ENCODE measurements at regions not wholly inside any gene's neighbourhood (a gene's known extent, or its start where the extent isn't known, plus 50 kb on each side); places are given as distances from the start of the nearest gene placed in this dataset.

GRCh38 chr9:110099236-110100095, 108.5 kb downstream of the C9orf152 start:
- no peak for DNase-seq

GRCh38 chr9:110101531-110102161, 106.3 kb downstream of the C9orf152 start:
- no peak for DNase-seq

DNA sequence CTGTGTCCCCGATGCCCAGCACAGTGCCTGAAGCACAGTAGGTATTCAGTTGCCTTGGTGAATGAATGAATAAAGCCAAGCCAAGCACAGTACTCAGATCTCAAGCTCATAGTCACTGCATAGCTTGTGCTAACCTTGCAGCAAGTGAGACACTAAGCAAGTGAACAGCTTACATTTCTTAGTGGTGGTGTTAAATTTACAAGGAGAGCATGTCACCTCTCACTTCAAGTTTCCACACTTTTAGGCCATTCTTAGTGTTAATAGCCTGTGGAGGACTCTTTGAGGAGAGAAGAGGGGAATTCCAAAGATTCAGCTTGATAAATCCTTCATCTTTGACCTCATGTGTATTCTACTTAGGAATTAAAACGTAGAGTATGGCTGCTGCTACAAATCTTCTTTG, 104.7 kb downstream of the C9orf152 start:
- no peak for DNase-seq

GRCh38 chr9:110104261-110104809, 103.6 kb downstream of the C9orf152 start:
- no peak for DNase-seq

DNA sequence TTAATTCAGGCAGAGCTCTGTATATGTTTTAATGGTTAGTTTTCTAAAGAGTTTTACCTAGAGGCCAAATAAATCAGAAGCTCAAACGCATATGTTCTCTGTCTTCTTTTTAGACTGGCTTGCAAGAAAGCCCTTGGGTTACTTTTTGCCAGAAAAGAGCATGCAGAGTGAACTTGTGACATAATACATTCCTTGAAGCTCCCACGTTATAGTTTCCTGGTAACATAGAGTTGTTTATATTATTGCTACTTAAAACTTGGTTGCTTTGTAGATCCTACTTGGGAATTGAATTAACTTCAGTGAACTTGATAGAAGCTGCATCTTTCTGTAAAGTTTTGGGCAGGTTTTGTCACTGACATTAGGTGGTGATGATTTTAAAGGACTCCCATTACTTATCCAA, 102.9 kb downstream of the C9orf152 start:
- DNase-seq: no peak

GRCh38 chr9:110106661-110107060, 101.3 kb downstream of the C9orf152 start:
- no peak for DNase-seq

DNA sequence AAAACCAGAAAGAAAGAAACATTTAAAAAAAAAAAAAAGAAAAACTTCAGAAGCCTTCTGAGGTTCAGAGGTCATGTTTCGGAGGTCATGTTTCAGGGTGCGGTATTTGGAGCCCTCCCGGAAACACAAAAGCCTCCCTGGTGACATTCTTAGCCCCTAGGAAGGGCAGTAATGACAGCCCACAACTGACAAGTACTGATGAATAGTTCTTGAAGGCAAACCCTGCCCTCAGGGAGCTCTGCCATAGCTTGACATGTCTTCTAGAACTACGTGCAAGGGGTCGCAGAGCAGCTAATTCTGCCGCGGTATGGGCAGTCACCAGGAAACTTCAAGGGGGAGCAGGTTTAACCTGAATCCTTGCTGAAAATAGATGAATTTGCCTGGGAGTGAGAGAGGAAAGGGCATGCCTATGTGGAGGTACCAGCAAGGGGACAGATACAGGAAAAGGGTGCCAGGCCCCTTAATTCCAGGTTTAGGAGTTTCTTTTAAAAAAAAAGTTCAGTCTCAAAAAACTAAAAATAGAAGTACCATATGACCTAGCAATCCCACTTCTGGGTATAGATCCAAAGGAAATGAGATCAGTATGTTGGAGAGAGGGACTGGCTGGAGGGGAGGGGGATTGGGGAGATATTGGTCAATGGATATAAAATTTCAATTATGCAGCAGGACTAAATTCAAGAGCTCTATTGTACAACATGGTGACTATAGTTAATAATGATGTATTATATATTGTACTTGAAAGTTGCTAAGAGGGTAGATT, 98.4 kb downstream of the C9orf152 start:
- DNase-seq: no peak

- DNase-seq: no peak
Observed at GRCh38 chr9:110110154-110110553, 97.8 kb downstream of the C9orf152 start.

DNA sequence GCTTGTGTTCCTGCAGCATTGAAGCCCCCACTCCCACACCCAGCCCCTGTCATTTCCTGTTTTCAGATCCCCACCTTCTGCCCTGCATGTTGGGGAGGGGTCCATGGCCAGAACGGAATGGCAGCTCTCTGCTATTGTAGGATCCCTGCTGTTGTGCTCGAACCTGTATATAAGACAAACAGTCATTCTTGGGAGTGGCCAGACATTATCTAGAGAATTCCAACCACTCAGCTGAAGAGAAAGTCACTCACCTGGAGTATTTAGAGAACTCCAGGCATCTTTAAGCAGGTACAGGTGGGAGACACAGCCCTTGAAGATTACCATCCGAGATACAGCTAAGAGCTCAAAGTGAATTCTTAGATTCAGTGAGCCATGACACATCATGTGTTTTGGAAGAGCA, 96.1 kb downstream of the C9orf152 start:
- DNase-seq: no peak

GRCh38 chr9:110112792-110113191, 95.2 kb downstream of the C9orf152 start:
- no peak for DNase-seq

DNA sequence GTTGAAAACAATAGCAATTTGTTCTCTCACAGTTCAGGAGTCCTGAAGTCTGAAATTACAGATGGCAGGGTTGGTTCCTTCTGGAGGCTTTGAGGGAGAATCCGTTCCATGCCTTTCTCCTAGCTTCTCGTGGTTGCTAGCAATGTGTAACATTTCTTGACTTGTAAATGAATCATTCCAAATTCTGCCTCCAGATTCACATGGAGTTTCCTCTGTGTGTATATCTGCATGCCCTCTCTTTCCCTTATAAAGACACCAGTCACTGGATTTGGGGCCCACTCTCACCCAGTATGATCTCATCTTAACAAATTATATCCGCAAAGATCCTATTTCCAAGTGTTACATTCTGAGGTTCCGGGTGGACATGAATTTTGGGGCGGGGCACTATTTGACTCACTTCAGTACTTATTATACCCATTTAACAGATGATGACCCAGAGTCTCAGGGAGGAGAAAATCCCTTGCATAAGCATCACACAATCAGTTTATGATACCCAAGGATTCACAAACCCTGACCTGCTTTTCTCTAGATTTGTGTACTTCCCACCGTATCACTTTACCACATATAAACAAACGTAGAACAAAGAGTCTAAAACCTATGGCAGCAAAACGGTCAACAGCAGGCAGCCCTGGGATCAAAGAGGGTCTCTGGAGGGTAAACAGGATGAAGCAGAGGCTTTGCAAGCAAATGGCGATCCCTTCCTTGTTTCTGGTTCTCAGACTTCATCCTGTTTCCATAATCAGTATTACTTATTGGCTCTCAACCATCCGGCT, 93.7 kb downstream of the C9orf152 start:
- DNase-seq: no peak

- no peak for DNase-seq
Observed at GRCh38 chr9:110114859-110115201, 93.1 kb downstream of the C9orf152 start.

- DNase-seq: no peak
Observed at GRCh38 chr9:110115341-110115820, 92.6 kb downstream of the C9orf152 start.

- DNase-seq: no peak
Observed at GRCh38 chr9:110115826-110116542, 92.0 kb downstream of the C9orf152 start.

GRCh38 chr9:110116543-110116885, 91.4 kb downstream of the C9orf152 start:
- no peak for DNase-seq

DNA sequence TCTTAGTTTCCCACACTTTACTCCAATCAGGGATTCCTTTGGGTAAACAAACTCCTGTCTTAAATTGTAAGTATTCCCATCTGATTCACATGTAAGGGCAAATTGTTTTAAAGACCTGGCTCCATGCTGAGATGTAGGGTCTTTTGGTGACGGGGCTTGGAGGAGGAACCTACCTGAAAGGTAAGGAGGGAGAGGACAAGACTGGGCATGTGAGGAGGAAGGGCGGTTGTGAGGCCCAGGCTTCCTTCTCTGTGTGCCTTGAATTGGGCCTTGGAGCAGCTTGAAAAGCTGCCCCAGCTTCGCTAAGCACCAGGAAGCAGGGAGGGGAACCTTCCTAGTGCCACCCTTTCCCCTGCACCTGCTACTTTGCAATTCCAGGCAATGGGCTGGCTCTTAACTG, 86.8 kb downstream of the C9orf152 start:
- no peak for DNase-seq

GRCh38 chr9:110123341-110124095, 84.4 kb downstream of the C9orf152 start:
- no peak for DNase-seq

- DNase-seq: no peak
Observed at GRCh38 chr9:110124439-110124838, 83.5 kb downstream of the C9orf152 start.

DNA sequence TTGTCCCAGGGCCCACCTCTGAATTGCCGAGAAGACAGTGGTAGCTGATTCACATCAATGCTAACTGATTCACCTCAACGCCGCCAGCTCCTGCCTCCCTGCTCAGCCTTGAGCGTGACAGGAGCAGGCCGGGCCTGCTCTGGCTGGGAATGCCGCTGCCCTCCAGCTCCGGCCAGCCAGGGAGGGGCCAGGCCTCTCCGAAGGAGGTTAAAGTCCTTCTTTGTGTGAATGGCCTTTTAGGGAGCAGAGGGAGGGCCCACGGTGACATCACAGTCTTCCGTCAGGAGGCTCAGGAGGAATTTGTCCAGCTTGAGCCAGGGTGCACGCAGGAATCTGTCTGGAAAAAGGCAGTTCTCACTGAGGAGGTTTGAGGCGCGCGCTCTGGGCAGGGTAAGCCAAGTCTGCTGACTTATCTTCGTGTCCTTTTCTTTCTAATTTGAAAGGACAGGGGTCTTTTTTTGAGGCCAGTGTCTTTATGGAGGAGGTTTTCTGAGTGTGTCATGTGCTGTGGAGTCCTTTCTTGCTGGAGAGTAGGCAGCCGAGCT, 82.7 kb downstream of the C9orf152 start:
- no peak for DNase-seq

DNA sequence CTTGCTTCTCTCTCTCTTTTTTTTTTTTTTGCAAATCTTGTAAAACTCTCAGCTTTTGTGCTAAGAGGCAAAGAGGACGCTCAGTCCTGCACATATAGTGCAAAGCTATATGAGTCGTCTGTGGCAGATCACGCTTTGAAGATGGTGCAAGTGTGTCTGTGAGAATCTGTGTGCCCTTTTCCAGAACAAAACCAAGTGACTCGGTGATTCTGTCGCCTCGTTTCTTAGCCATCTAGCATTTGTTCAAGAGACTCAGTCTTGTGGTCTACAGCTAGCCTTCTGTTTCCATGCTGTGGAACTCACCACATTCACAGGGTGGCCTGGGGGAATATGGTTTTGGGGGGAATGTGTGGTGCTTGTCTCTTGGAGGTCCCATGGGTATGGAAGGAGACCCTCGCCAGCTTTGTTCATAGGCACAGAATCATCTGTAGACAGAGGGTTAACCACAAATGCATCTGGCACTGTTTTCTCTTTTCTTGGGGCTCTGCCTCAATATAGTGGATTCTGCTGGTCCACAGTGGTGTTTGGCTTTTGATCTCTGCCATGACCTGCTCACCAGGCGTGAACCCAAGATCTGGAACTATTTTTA, 82.1 kb downstream of the C9orf152 start:
- DNase-seq: no peak

Measured in T-helper 9 cell (primary cell).